Spleen (tissue), 7 donors: ENCODE measurements at regions not wholly inside any gene's neighbourhood (a gene's known extent, or its start where the extent isn't known, plus 50 kb on each side); places are given as distances from the start of the nearest gene placed in this dataset.

Experiments
- CTCF ChIP-seq, 11 experiments: fragments of 200-600 bp in 7 of 11; fragments of 450-650 bp in 4 of 11; sonication (generic) in 4 of 11; IDR thresholded peaks in 8 of 11; conservative IDR thresholded peaks in 3 of 11; 1 replicate in 7 of 11; 2 replicates in 4 of 11; pipeline versions ENCODE4 v1.4.0 to v1.8.0; 2016 to 2021; ENCODE audit warnings: antibody characterized with exemption in 11 of 11, inconsistent platforms in 4 of 11, mild to moderate bottlenecking in 1 of 11
- POLR2A ChIP-seq, 3 donors: fragments of 450-650 bp; IDR thresholded peaks; one replicate each; pipeline ENCODE4 v1.5.1; 2017; ENCODE audit warnings: antibody characterized with exemption in 3 of 3, mild to moderate bottlenecking in 1 of 3
- POLR2AphosphoS5 ChIP-seq, 3 donors: sonication (generic); formaldehyde crosslinking; IDR thresholded peaks; one replicate each; pipeline ENCODE4 v1.5.1; 2017; ENCODE audit warnings: antibody characterized with exemption in 3 of 3
- donor health status: DM: no; HTN: no; CAD: no; lungs with moderate emphysema.
- donor health status: DM: no; HTN: no; CAD: no.
- donor health status: DM: no; HTN: no; CAD: no.

- no peak for TF ChIP-seq CTCF (IDR thresholded peaks at IDR 0.05 in 8 of 11, conservative IDR thresholded peaks at IDR 0.05 in 3 of 11)
- TF ChIP-seq POLR2A (IDR thresholded peaks at IDR 0.05), result no peak
- TF ChIP-seq POLR2AphosphoS5 (IDR thresholded peaks at IDR 0.05), result no peak
These were observed 59.0 kb upstream of the TNRC6C start for GRCh38 chr17:77899498-77899897.
